ENCODE measurements at regions not wholly inside any gene's neighbourhood (a gene's known extent, or its start where the extent isn't known, plus 50 kb on each side); places are given as distances from the start of the nearest gene placed in this dataset.

- TF ChIP-seq, protein P1, sequence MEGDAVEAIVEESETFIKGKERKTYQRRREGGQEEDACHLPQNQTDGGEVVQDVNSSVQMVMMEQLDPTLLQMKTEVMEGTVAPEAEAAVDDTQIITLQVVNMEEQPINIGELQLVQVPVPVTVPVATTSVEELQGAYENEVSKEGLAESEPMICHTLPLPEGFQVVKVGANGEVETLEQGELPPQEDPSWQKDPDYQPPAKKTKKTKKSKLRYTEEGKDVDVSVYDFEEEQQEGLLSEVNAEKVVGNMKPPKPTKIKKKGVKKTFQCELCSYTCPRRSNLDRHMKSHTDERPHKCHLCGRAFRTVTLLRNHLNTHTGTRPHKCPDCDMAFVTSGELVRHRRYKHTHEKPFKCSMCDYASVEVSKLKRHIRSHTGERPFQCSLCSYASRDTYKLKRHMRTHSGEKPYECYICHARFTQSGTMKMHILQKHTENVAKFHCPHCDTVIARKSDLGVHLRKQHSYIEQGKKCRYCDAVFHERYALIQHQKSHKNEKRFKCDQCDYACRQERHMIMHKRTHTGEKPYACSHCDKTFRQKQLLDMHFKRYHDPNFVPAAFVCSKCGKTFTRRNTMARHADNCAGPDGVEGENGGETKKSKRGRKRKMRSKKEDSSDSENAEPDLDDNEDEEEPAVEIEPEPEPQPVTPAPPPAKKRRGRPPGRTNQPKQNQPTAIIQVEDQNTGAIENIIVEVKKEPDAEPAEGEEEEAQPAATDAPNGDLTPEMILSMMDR (IDR thresholded peaks at IDR 0.05): no peak
- TF ChIP-seq POLR2A (IDR thresholded peaks at IDR 0.05): no peak
Observed at GRCh38 chr6:155690820-155691219, 235.2 kb upstream of the NOX3 start.
